Lower leg skin (tissue), 4 donors: ENCODE measurements at regions not wholly inside any gene's neighbourhood (a gene's known extent, or its start where the extent isn't known, plus 50 kb on each side); places are given as distances from the start of the nearest gene placed in this dataset.

ENCODE experiments used
- DNase-seq, 2 donors: peaks; one replicate each; pipeline ENCODE4 v3.0.0-alpha.2; 2019; ENCODE audit warnings: low spot score in 2 of 2
- H3K4me3 ChIP-seq: fragments of 200-600 bp; sonication (generic); 2 replicates; pipeline ENCODE4 v1.5.1; 2017; ENCODE audit warnings: mild to moderate bottlenecking, low read depth; ENCODE audit not compliant: poor library complexity, severe bottlenecking
- POLR2A ChIP-seq, 2 donors: fragments of 450-650 bp; IDR thresholded peaks; one replicate each; pipeline ENCODE4 v1.6.1; 2016 to 2017; ENCODE audit warnings: antibody characterized with exemption in 2 of 2, mild to moderate bottlenecking in 1 of 2, moderate library complexity in 1 of 2
- WGBS, 2 donors: methylation state at CpG; one replicate each; pipeline ENCODE4 v1.1.5; 2018; 5-methylcytosine and 5-hydroxymethylcytosine counted together
- intact Hi-C: fragments of 100-400 bp; cut with DNase I; formaldehyde crosslinking; loops from one replicate; pipeline ENCODE4 v1.15.0; 2023; ENCODE audit warnings: low total_unique reads
- TF ChIP-seq, protein P1 (sequence below), 3 donors: fragments of 450-650 bp; IDR thresholded peaks; one replicate each; pipeline ENCODE4 v1.5.1; 2016; ENCODE audit warnings: antibody characterized with exemption in 3 of 3, mild to moderate bottlenecking in 3 of 3, moderate library complexity in 2 of 3

- no peak for DNase-seq
- H3K4me3 ChIP-seq, result no peak overlapping the region
- TF ChIP-seq, protein P1, sequence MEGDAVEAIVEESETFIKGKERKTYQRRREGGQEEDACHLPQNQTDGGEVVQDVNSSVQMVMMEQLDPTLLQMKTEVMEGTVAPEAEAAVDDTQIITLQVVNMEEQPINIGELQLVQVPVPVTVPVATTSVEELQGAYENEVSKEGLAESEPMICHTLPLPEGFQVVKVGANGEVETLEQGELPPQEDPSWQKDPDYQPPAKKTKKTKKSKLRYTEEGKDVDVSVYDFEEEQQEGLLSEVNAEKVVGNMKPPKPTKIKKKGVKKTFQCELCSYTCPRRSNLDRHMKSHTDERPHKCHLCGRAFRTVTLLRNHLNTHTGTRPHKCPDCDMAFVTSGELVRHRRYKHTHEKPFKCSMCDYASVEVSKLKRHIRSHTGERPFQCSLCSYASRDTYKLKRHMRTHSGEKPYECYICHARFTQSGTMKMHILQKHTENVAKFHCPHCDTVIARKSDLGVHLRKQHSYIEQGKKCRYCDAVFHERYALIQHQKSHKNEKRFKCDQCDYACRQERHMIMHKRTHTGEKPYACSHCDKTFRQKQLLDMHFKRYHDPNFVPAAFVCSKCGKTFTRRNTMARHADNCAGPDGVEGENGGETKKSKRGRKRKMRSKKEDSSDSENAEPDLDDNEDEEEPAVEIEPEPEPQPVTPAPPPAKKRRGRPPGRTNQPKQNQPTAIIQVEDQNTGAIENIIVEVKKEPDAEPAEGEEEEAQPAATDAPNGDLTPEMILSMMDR (IDR thresholded peaks at IDR 0.05), result no peak
- TF ChIP-seq POLR2A (IDR thresholded peaks at IDR 0.05), result no peak
- intact Hi-C loops, result no loop called here
Measured at GRCh38 chr2:183409662-183410061, 285.4 kb downstream of the NUP35 start.

DNA sequence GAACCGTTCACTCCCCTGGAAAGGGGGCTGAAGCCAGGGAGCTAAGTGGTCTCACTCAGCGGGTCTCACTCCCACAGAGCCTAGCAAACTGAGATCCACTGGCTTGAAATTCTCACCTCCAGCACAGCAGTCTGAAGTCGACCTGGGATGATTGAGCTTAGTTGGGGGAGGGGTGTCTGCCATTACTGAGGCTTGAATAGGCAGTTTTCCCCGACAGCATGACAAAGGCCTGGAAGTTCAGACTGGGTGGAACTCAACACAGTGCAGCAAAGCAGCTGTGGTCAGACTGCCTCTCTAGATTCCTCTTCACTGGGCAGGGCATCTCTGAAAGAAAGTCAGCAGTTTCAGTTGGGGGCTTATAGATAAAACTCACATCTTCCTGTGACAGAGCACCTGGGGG lies 292.5 kb downstream of the NUP35 start:
- DNase-seq, result no peak
- WGBS, 2 donors, result 62 to 65% methylated on average over 4 of the region's 4 CpGs
- TF ChIP-seq, protein P1 (IDR thresholded peaks at IDR 0.05), result no peak
- TF ChIP-seq POLR2A (IDR thresholded peaks at IDR 0.05), result no peak
- intact Hi-C loops, result no loop called here
- H3K4me3 ChIP-seq, result no peak overlapping the region

GRCh38 chr2:183426825-183427224 lies 302.6 kb downstream of the NUP35 start:
- H3K4me3 ChIP-seq, result no peak overlapping the region
- TF ChIP-seq, protein P1 (IDR thresholded peaks at IDR 0.05), result no peak
- TF ChIP-seq POLR2A (IDR thresholded peaks at IDR 0.05), result no peak
- WGBS, 2 donors, result 73 to 74% methylated on average over 3 of the region's 3 CpGs
- intact Hi-C loops, result no loop called here
- no peak for DNase-seq

- TF ChIP-seq, protein P1 (IDR thresholded peaks at IDR 0.05), result no peak
- TF ChIP-seq POLR2A (IDR thresholded peaks at IDR 0.05), result no peak
- H3K4me3 ChIP-seq, result no peak overlapping the region
- WGBS, 2 donors, result 89% methylated on average over 3 of the region's 3 CpGs
- intact Hi-C loops, result no loop called here
- DNase-seq, result no peak
Measured at GRCh38 chr2:183427558-183427957, 303.3 kb downstream of the NUP35 start.

DNA sequence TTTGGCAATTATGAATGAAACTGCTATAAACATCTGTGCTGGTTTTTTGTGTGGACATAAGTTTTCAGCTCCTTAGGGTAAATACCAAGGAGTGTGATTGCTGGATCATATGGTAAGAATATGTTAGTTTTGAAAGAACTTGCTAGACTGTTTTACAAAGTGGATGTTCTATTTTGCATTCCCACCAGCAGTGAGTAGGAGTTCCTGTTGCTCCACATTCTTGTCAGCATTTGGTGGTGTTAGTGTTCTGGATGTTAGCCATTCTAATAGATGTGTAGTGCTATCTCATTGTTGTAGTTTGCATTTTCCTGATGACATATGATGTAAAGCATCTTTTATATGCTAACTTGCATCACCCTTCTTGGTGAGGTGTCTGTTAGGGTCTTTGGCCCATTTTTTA lies 304.6 kb downstream of the NUP35 start:
- intact Hi-C loops, result no loop called here
- TF ChIP-seq, protein P1 (IDR thresholded peaks at IDR 0.05), result no peak
- no peak for TF ChIP-seq POLR2A (IDR thresholded peaks at IDR 0.05)
- DNase-seq, result no peak
- H3K4me3 ChIP-seq, result no peak overlapping the region

- intact Hi-C loops, result no loop called here
- 71 to 81% methylated on average over 2 of the region's 2 CpGs for WGBS, 2 donors
- no peak for DNase-seq
- H3K4me3 ChIP-seq, result no peak overlapping the region
- TF ChIP-seq POLR2A (IDR thresholded peaks at IDR 0.05), result no peak
- TF ChIP-seq, protein P1 (IDR thresholded peaks at IDR 0.05), result no peak
Measured at GRCh38 chr2:183438541-183438940, 314.3 kb downstream of the NUP35 start.
